IPS DF 6.9 (cell line): ENCODE measurements at regions not wholly inside any gene's neighbourhood (a gene's known extent, or its start where the extent isn't known, plus 50 kb on each side); places are given as distances from the start of the nearest gene placed in this dataset.

Experiments used
- DNase-seq: peaks from one replicate; pipeline ENCODE4 v3.0.0-alpha.2; 2013; ENCODE audit warnings: low read depth, low spot score
- H3K27ac ChIP-seq: one replicate; pipeline ENCODE4 v1.5.1; 2013; ENCODE audit warnings: low read length, control low read depth
- H3K27me3 ChIP-seq: 2 replicates; pipeline ENCODE4 v1.6.1; 2013; ENCODE audit warnings: mild to moderate bottlenecking, low read length; ENCODE audit not compliant: control insufficient read depth, insufficient read depth
- H3K36me3 ChIP-seq: 2 replicates; pipeline ENCODE4 v1.6.1; 2013; ENCODE audit warnings: low read length; ENCODE audit not compliant: control insufficient read depth, insufficient read depth
- H3K4me1 ChIP-seq: 2 replicates; pipeline ENCODE4 v1.6.1; 2013; ENCODE audit warnings: low read length; ENCODE audit not compliant: control insufficient read depth, insufficient read depth
- H3K4me3 ChIP-seq: 2 replicates; pipeline ENCODE4 v1.5.1; 2013; ENCODE audit warnings: mild to moderate bottlenecking, low read length
- H3K9me3 ChIP-seq: 2 replicates; pipeline ENCODE4 v1.6.1; 2013; ENCODE audit warnings: low read length, inconsistent platforms; ENCODE audit not compliant: control insufficient read depth, insufficient read depth
- WGBS: extraction: QIAGEN DNeasy Blood & Tissue Kit; methylation state at CpG from one replicate; pipeline ENCODE4 v1.1.7; 2013; ENCODE audit warnings: mixed read lengths, missing lambda C conversion rate; ENCODE audit not compliant: insufficient read length, insufficient coverage; 5-methylcytosine and 5-hydroxymethylcytosine counted together

GRCh38 chr13:22372261-22372660 lies 701.4 kb downstream of the FGF9 start:
- Histone ChIP-seq H3K36me3 (no peaks in the 10 kb centered on the region), H3K9me3 (peaks cover 3% of the 10 kb centered on the region), H3K4me3 (no peak overlapping the region), H3K27ac (no peak overlapping the region), H3K4me1 (peaks cover 1% of the 10 kb centered on the region; the same call in 1 of the 2 replicates), H3K27me3 (no peaks in the 10 kb centered on the region)
- WGBS = no CpG with 5 or more reads among the region's 3 CpGs
- DNase-seq = no peak

- H3K4me1 ChIP-seq = no peaks in the 10 kb centered on the region
- H3K27me3 ChIP-seq = no peaks in the 10 kb centered on the region
- no peak overlapping the region for H3K27ac ChIP-seq
- H3K36me3 ChIP-seq = no peaks in the 10 kb centered on the region
- no peak for DNase-seq
- WGBS = no CpG with 5 or more reads among the region's 2 CpGs
- no peak overlapping the region for H3K4me3 ChIP-seq
- peaks cover 3% of the 10 kb centered on the region for H3K9me3 ChIP-seq
Observed at GRCh38 chr13:22375151-22375550, 704.3 kb downstream of the FGF9 start.

- no peak overlapping the region for H3K4me3 ChIP-seq
- H3K9me3 ChIP-seq = no peaks in the 10 kb centered on the region
- no CpG with 5 or more reads among the region's 2 CpGs for WGBS
- no peaks in the 10 kb centered on the region for H3K27me3 ChIP-seq
- no peaks in the 10 kb centered on the region for H3K36me3 ChIP-seq
- no peaks in the 10 kb centered on the region for H3K4me1 ChIP-seq
- DNase-seq = no peak
- no peak overlapping the region for H3K27ac ChIP-seq
Observed at GRCh38 chr13:22387899-22388298, 717.0 kb downstream of the FGF9 start.

GRCh38 chr13:22399801-22400420 lies 729.0 kb downstream of the FGF9 start:
- no peak for DNase-seq
- H3K9me3 ChIP-seq = no peaks in the 10 kb centered on the region
- no CpG with 5 or more reads among the region's 2 CpGs for WGBS
- H3K4me1 ChIP-seq = no peaks in the 10 kb centered on the region
- H3K27ac ChIP-seq = no peak overlapping the region
- H3K27me3 ChIP-seq = no peaks in the 10 kb centered on the region
- no peaks in the 10 kb centered on the region for H3K36me3 ChIP-seq
- no peak overlapping the region for H3K4me3 ChIP-seq

GRCh38 chr13:22402682-22403081 lies 731.8 kb downstream of the FGF9 start:
- no peaks in the 10 kb centered on the region for H3K27me3 ChIP-seq
- no peak for DNase-seq
- no CpG with 5 or more reads among the region's 4 CpGs for WGBS
- H3K9me3 ChIP-seq = no peaks in the 10 kb centered on the region
- H3K4me1 ChIP-seq = no peaks in the 10 kb centered on the region
- H3K27ac ChIP-seq = no peak overlapping the region
- no peaks in the 10 kb centered on the region for H3K36me3 ChIP-seq
- no peak overlapping the region for H3K4me3 ChIP-seq

- Histone ChIP-seq H3K9me3 (no peaks in the 10 kb centered on the region), H3K27me3 (no peaks in the 10 kb centered on the region), H3K36me3 (no peaks in the 10 kb centered on the region), H3K4me3 (no peak overlapping the region), H3K4me1 (no peaks in the 10 kb centered on the region), H3K27ac (no peak overlapping the region)
- no peak for DNase-seq
- no CpG with 5 or more reads among the region's 6 CpGs for WGBS
Observed at GRCh38 chr13:22403144-22403543, 732.3 kb downstream of the FGF9 start.

GRCh38 chr13:22405891-22406290 lies 735.0 kb downstream of the FGF9 start:
- no CpG with 5 or more reads among the region's 1 CpG for WGBS

GRCh38 chr13:22412452-22412851 lies 741.6 kb downstream of the FGF9 start:
- no CpG with 5 or more reads among the region's 1 CpG for WGBS
- DNase-seq = no peak
- no peaks in the 10 kb centered on the region for H3K4me1 ChIP-seq
- no peaks in the 10 kb centered on the region for H3K27me3 ChIP-seq
- no peak overlapping the region for H3K27ac ChIP-seq
- no peak overlapping the region for H3K4me3 ChIP-seq
- no peaks in the 10 kb centered on the region for H3K36me3 ChIP-seq
- H3K9me3 ChIP-seq = no peaks in the 10 kb centered on the region

More at GRCh38 chr13:22405891-22406290, 735.0 kb downstream of the FGF9 start:
- Histone ChIP-seq H3K9me3 (no peaks in the 10 kb centered on the region), H3K27ac (no peak overlapping the region), H3K4me3 (no peak overlapping the region), H3K36me3 (no peaks in the 10 kb centered on the region), H3K27me3 (no peaks in the 10 kb centered on the region), H3K4me1 (no peaks in the 10 kb centered on the region)
- no peak for DNase-seq

GRCh38 chr13:22422023-22422422 lies 751.1 kb downstream of the FGF9 start:
- Histone ChIP-seq H3K27me3 (no peaks in the 10 kb centered on the region), H3K27ac (no peak overlapping the region)

GRCh38 chr13:22422712-22423111 lies 751.8 kb downstream of the FGF9 start:
- WGBS = no CpG with 5 or more reads among the region's 7 CpGs

More at GRCh38 chr13:22422023-22422422, 751.1 kb downstream of the FGF9 start:
- H3K4me1 ChIP-seq = no peaks in the 10 kb centered on the region
- H3K36me3 ChIP-seq = no peaks in the 10 kb centered on the region
- H3K4me3 ChIP-seq = no peak overlapping the region
- DNase-seq = no peak
- no peaks in the 10 kb centered on the region for H3K9me3 ChIP-seq

GRCh38 chr13:22423261-22423660 lies 752.4 kb downstream of the FGF9 start:
- Histone ChIP-seq H3K4me3 (no peak overlapping the region), H3K4me1 (no peaks in the 10 kb centered on the region), H3K27ac (no peak overlapping the region), H3K9me3 (no peaks in the 10 kb centered on the region), H3K36me3 (no peaks in the 10 kb centered on the region), H3K27me3 (no peaks in the 10 kb centered on the region)
- no CpG with 5 or more reads among the region's 1 CpG for WGBS
- no peak for DNase-seq

More at GRCh38 chr13:22422712-22423111, 751.8 kb downstream of the FGF9 start:
- no peaks in the 10 kb centered on the region for H3K9me3 ChIP-seq
- H3K4me1 ChIP-seq = no peaks in the 10 kb centered on the region
- no peak overlapping the region for H3K4me3 ChIP-seq
- no peaks in the 10 kb centered on the region for H3K27me3 ChIP-seq
- H3K36me3 ChIP-seq = no peaks in the 10 kb centered on the region
- no peak for DNase-seq
- no peak overlapping the region for H3K27ac ChIP-seq
